ENCODE measurements at regions not wholly inside any gene's neighbourhood (a gene's known extent, or its start where the extent isn't known, plus 50 kb on each side); places are given as distances from the start of the nearest gene placed in this dataset.

GRCh38 chr9:14434158-14434504 is 120.2 kb upstream of the NFIB start:
- H3K36me3 ChIP-seq (ENCODE audit: low read length), result no peaks in the 10 kb centered on the region
- H3K79me2 ChIP-seq (ENCODE audit: insufficient read depth, low read length), result no peaks in the 10 kb centered on the region
- H3K27ac ChIP-seq (ENCODE audit: low read depth, low read length), result no peak overlapping the region
- TF ChIP-seq CTCF (IDR thresholded peaks at IDR 0.05; ENCODE audit: insufficient read depth, low read length, poor library complexity, severe bottlenecking), result no peak
- TF ChIP-seq EZH2phosphoT487 (conservative IDR thresholded peaks at IDR 0.05; ENCODE audit: low read length), result no peak
- H2AFZ ChIP-seq (ENCODE audit: low read depth, low read length, severe bottlenecking), result no peak overlapping the region
- no peak overlapping the region for H3K4me2 ChIP-seq (ENCODE audit: low read depth, low read length, poor library complexity, severe bottlenecking)
- no peaks in the 10 kb centered on the region for H3K27me3 ChIP-seq (ENCODE audit: low read length)
- no peaks in the 10 kb centered on the region for H3K9me3 ChIP-seq (ENCODE audit: insufficient read depth, low read length)
- no peaks in the 10 kb centered on the region for H3K9me2 ChIP-seq (replicated peaks; ENCODE audit: insufficient read depth, low read length)
- H3F3A ChIP-seq (ENCODE audit: insufficient read depth), result no peaks in the 10 kb centered on the region
- no peak overlapping the region for H3K9ac ChIP-seq (ENCODE audit: low read length)
- no peaks in the 10 kb centered on the region for H4K20me1 ChIP-seq (ENCODE audit: low read depth, low read length)
- no peak overlapping the region for H3K4me3 ChIP-seq (ENCODE audit: insufficient read depth, low read length, poor library complexity, severe bottlenecking)

- Histone ChIP-seq H3K4me2 (ENCODE audit: low read depth, low read length, poor library complexity, severe bottlenecking) (no peak overlapping the region), H2AFZ (ENCODE audit: low read depth, low read length, severe bottlenecking) (no peak overlapping the region), H3K4me3 (ENCODE audit: insufficient read depth, low read length, poor library complexity, severe bottlenecking) (no peak overlapping the region)
These were observed 119.6 kb upstream of the NFIB start for GRCh38 chr9:14433351-14434157.

GRCh38 chr9:14432666-14433350 is 118.9 kb upstream of the NFIB start:
- no peaks in the 10 kb centered on the region for H4K20me1 ChIP-seq (ENCODE audit: low read depth, low read length)
- H3K4me2 ChIP-seq (ENCODE audit: low read depth, low read length, poor library complexity, severe bottlenecking), result no peak overlapping the region
- H3K79me2 ChIP-seq (ENCODE audit: insufficient read depth, low read length), result no peaks in the 10 kb centered on the region
- no peak for TF ChIP-seq EZH2phosphoT487 (conservative IDR thresholded peaks at IDR 0.05; ENCODE audit: low read length)
- TF ChIP-seq CTCF (IDR thresholded peaks at IDR 0.05; ENCODE audit: insufficient read depth, low read length, poor library complexity, severe bottlenecking), result no peak
- no peaks in the 10 kb centered on the region for H3K9me3 ChIP-seq (ENCODE audit: insufficient read depth, low read length)
- no peaks in the 10 kb centered on the region for H3K9me2 ChIP-seq (replicated peaks; ENCODE audit: insufficient read depth, low read length)
- H3K36me3 ChIP-seq (ENCODE audit: low read length), result no peaks in the 10 kb centered on the region
- H3K9ac ChIP-seq (ENCODE audit: low read length), result no peak overlapping the region
- no peak overlapping the region for H3K4me3 ChIP-seq (ENCODE audit: insufficient read depth, low read length, poor library complexity, severe bottlenecking)
- H3K27ac ChIP-seq (ENCODE audit: low read depth, low read length), result no peak overlapping the region
- H3F3A ChIP-seq (ENCODE audit: insufficient read depth), result no peaks in the 10 kb centered on the region
- no peak overlapping the region for H2AFZ ChIP-seq (ENCODE audit: low read depth, low read length, severe bottlenecking)
- H3K27me3 ChIP-seq (ENCODE audit: low read length), result no peaks in the 10 kb centered on the region

More at GRCh38 chr9:14433351-14434157, 119.6 kb upstream of the NFIB start:
- Histone ChIP-seq H3F3A (ENCODE audit: insufficient read depth) (no peaks in the 10 kb centered on the region), H3K36me3 (ENCODE audit: low read length) (no peaks in the 10 kb centered on the region), H3K27me3 (ENCODE audit: low read length) (no peaks in the 10 kb centered on the region), H3K79me2 (ENCODE audit: insufficient read depth, low read length) (no peaks in the 10 kb centered on the region), H3K9me3 (ENCODE audit: insufficient read depth, low read length) (no peaks in the 10 kb centered on the region), H3K9ac (ENCODE audit: low read length) (no peak overlapping the region), H4K20me1 (ENCODE audit: low read depth, low read length) (no peaks in the 10 kb centered on the region), H3K27ac (ENCODE audit: low read depth, low read length) (no peak overlapping the region), H3K9me2 (replicated peaks; ENCODE audit: insufficient read depth, low read length) (no peaks in the 10 kb centered on the region)
- TF ChIP-seq CTCF (IDR thresholded peaks at IDR 0.05; ENCODE audit: insufficient read depth, low read length, poor library complexity, severe bottlenecking), result no peak
- TF ChIP-seq EZH2phosphoT487 (conservative IDR thresholded peaks at IDR 0.05; ENCODE audit: low read length), result no peak
